ENCODE measurements at regions not wholly inside any gene's neighbourhood (a gene's known extent, or its start where the extent isn't known, plus 50 kb on each side); places are given as distances from the start of the nearest gene placed in this dataset.
"Not testable (repeated sequence)": the region's sequence is repeated elsewhere in the genome, so short reads cannot be mapped to it uniquely, and the experiment has no call there.

- DNase-seq, result peak; percentile 75 to 76
Measured at GRCh38 chr1:198935306-198935921, 296.6 kb downstream of the PTPRC start.

- DNase-seq, result peak; percentile 27 to 57
Measured at GRCh38 chr1:198936371-198937083, 297.7 kb downstream of the PTPRC start.

GRCh38 chr1:198937231-198938031 is 298.6 kb downstream of the PTPRC start:
- DNase-seq, result peak; percentile 98

- no peak for DNase-seq
Measured at GRCh38 chr1:198939286-198939685, 300.4 kb downstream of the PTPRC start.

GRCh38 chr1:198939956-198940355 is 301.1 kb downstream of the PTPRC start:
- peak; percentile 76 to 86 for DNase-seq

GRCh38 chr1:198942466-198942865 is 303.6 kb downstream of the PTPRC start:
- DNase-seq, result no peak

- DNase-seq, result no peak
Measured at GRCh38 chr1:198943484-198944187, 304.8 kb downstream of the PTPRC start.

- no peak for DNase-seq
Measured at GRCh38 chr1:198947456-198947855, 308.6 kb downstream of the PTPRC start.

- no peak for DNase-seq
Measured at GRCh38 chr1:198948895-198949659, 310.2 kb downstream of the PTPRC start.

GRCh38 chr1:198950036-198950435 is 311.2 kb downstream of the PTPRC start:
- no peak for DNase-seq

- DNase-seq, result no peak
Measured at GRCh38 chr1:198955085-198955484, 316.2 kb downstream of the PTPRC start.

- DNase-seq, result no peak
Measured at GRCh38 chr1:198957044-198957443, 318.2 kb downstream of the PTPRC start.

GRCh38 chr1:198959032-198959431 is 320.2 kb downstream of the PTPRC start:
- no peak for DNase-seq

GRCh38 chr1:198959676-198960075 is 320.8 kb downstream of the PTPRC start:
- DNase-seq, result no peak

- not testable (repeated sequence) for DNase-seq
Measured at GRCh38 chr1:198963796-198964195, 325.0 kb downstream of the PTPRC start.

- DNase-seq, result no peak
Measured at GRCh38 chr1:198966519-198966918, 327.7 kb downstream of the PTPRC start.

- no peak for DNase-seq
Measured at GRCh38 chr1:198967566-198967965, 328.7 kb downstream of the PTPRC start.

- DNase-seq, result no peak
Measured at GRCh38 chr1:198968866-198969265, 330.0 kb downstream of the PTPRC start.

GRCh38 chr1:198969981-198970380 is 331.1 kb downstream of the PTPRC start:
- DNase-seq, result no peak

GRCh38 chr1:198970916-198971315 is 332.1 kb downstream of the PTPRC start:
- peak; percentile 6 to 7 for DNase-seq

GRCh38 chr1:198977909-198978308 is 339.1 kb downstream of the PTPRC start:
- DNase-seq, result no peak

GRCh38 chr1:198978523-198978922 is 339.7 kb downstream of the PTPRC start:
- DNase-seq, result no peak

Data from Kasumi-1 (cell line).